ENCODE measurements at regions not wholly inside any gene's neighbourhood (a gene's known extent, or its start where the extent isn't known, plus 50 kb on each side); places are given as distances from the start of the nearest gene placed in this dataset.
A peak's percentile ranks its signal among the peaks of the same experiment; 100 is the strongest.

DNA sequence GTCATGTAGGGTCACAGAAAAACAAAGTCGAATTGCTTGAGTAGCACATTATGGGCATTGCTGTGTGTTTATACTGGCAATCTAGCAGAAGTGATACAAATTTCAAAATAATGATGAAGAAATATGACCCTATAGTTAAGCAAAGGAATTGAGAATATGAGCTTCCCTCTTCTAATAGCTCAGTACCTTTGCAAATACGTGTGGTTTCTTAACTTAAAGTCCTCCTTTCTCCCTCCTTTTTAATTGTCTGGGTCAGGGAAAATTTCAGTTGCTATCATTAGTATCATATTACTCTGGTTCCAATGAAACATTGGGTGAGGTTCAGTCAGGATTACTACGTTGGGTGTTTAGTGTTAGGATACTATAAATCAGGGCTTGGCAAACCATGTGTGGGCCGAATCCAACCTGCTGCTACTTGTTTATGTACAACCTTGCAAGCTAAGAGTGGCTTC, 166.8 kb upstream of the CARMIL1 start:
- TF ChIP-seq CTCF (IDR thresholded peaks at IDR 0.05) (no peak), POLR2AphosphoS5 (IDR thresholded peaks at IDR 0.05) (peak; percentile 64), POLR2A (IDR thresholded peaks at IDR 0.05) (no peak)
